Smooth muscle cell (in vitro differentiated cells): ENCODE measurements at regions not wholly inside any gene's neighbourhood (a gene's known extent, or its start where the extent isn't known, plus 50 kb on each side); places are given as distances from the start of the nearest gene placed in this dataset.

ENCODE experiments used
- DNase-seq: peaks from one replicate; lab custom pipeline; 2025; ENCODE audit not compliant: unreplicated experiment; lab: John Stamatoyannopoulos, UW
- H2AFZ ChIP-seq: fragments of 200-600 bp; sonication (generic); 2 replicates; pipeline ENCODE4 v1.6.0; 2016; ENCODE audit warnings: antibody characterized with exemption, low read depth, mild to moderate bottlenecking
- H3F3A ChIP-seq: fragments of 200-600 bp; sonication (generic); 2 replicates; pipeline ENCODE4 v1.6.0; 2017; ENCODE audit warnings: antibody characterized with exemption, low read depth
- H3K27ac ChIP-seq: fragments of 200-600 bp; sonication (generic); 2 replicates; pipeline ENCODE4 v1.5.1; 2016; ENCODE audit warnings: low read depth, mild to moderate bottlenecking
- H3K27me3 ChIP-seq: fragments of 200-600 bp; sonication (generic); 2 replicates; pipeline ENCODE4 v1.6.1; 2016; ENCODE audit warnings: low read depth, mild to moderate bottlenecking
- H3K36me3 ChIP-seq: fragments of 200-600 bp; sonication (generic); 2 replicates; pipeline ENCODE4 v1.5.1; 2016; ENCODE audit warnings: low read depth
- H3K4me1 ChIP-seq: fragments of 200-600 bp; sonication (generic); 2 replicates; pipeline ENCODE4 v1.5.1; 2016; ENCODE audit warnings: low read depth
- H3K4me2 ChIP-seq: fragments of 200-600 bp; sonication (generic); 2 replicates; pipeline ENCODE4 v1.6.0; 2016; ENCODE audit warnings: mild to moderate bottlenecking
- H3K4me3 ChIP-seq: fragments of 200-600 bp; sonication (generic); 2 replicates; pipeline ENCODE4 v1.5.1; 2016; ENCODE audit warnings: mild to moderate bottlenecking
- H3K79me2 ChIP-seq: fragments of 200-600 bp; sonication (generic); 2 replicates; pipeline ENCODE4 v1.6.0; 2016; ENCODE audit warnings: low read depth, mild to moderate bottlenecking
- H3K9ac ChIP-seq: fragments of 200-600 bp; sonication (generic); 2 replicates; pipeline ENCODE4 v1.6.0; 2016; ENCODE audit warnings: low read depth
- H3K9me3 ChIP-seq: fragments of 200-600 bp; sonication (generic); replicated peaks from 2 replicates; pipeline ENCODE4 v1.5.1; 2016; ENCODE audit warnings: low read depth
- H4K20me1 ChIP-seq: fragments of 200-600 bp; sonication (generic); 2 replicates; pipeline ENCODE4 v1.6.0; 2016; ENCODE audit warnings: low read depth
- WGBS: methylation state at CpG from one replicate; pipeline ENCODE4 v1.1.7; 2016; ENCODE audit warnings: low lambda C conversion rate; 5-methylcytosine and 5-hydroxymethylcytosine counted together
- TF ChIP-seq, protein P1 (sequence below): fragments of 200-600 bp; sonication (generic); IDR thresholded peaks from 2 replicates; pipeline ENCODE4 v1.5.1; 2017; ENCODE audit warnings: borderline replicate concordance, mild to moderate bottlenecking, antibody characterized with exemption; ENCODE audit not compliant: insufficient read depth, poor library complexity, severe bottlenecking

DNA sequence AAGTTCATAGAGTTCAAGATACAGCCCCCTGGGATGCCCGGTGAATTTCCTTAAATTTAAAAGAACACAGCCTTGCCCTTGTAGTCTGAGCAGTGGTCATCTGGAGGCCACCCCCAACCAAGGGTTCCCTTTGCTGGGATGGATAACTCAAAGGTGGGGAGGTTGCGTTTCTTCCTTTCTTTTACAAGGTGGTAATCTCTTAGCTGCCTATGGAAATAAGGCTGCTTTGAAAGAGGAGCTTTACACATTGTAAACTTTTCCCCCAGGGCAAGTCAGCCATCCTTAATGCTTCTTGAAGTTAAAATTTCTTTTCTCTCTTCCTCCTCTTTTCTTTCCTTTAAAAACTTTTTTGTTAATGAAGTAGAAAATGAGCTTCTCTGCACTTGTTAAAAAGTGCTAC, 71.2 kb upstream of the PRDM1 start:
- no peak overlapping the region for H3K9ac ChIP-seq
- WGBS, result 16% methylated on average over 2 of the region's 2 CpGs
- TF ChIP-seq, protein P1, sequence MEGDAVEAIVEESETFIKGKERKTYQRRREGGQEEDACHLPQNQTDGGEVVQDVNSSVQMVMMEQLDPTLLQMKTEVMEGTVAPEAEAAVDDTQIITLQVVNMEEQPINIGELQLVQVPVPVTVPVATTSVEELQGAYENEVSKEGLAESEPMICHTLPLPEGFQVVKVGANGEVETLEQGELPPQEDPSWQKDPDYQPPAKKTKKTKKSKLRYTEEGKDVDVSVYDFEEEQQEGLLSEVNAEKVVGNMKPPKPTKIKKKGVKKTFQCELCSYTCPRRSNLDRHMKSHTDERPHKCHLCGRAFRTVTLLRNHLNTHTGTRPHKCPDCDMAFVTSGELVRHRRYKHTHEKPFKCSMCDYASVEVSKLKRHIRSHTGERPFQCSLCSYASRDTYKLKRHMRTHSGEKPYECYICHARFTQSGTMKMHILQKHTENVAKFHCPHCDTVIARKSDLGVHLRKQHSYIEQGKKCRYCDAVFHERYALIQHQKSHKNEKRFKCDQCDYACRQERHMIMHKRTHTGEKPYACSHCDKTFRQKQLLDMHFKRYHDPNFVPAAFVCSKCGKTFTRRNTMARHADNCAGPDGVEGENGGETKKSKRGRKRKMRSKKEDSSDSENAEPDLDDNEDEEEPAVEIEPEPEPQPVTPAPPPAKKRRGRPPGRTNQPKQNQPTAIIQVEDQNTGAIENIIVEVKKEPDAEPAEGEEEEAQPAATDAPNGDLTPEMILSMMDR, result no peak

GRCh38 chr6:106011476-106011875, 74.7 kb upstream of the PRDM1 start:
- Histone ChIP-seq H3K4me2 (no peak overlapping the region), H3K27me3 (peaks cover 38% of the 10 kb centered on the region), H3F3A (no peaks in the 10 kb centered on the region), H3K9me3 (no peaks in the 10 kb centered on the region), H3K9ac (no peak overlapping the region), H3K27ac (no peak overlapping the region), H3K36me3 (no peaks in the 10 kb centered on the region), H3K79me2 (no peaks in the 10 kb centered on the region), H3K4me1 (peaks cover 10% of the 10 kb centered on the region), H4K20me1 (no peaks in the 10 kb centered on the region), H2AFZ (no peak overlapping the region), H3K4me3 (no peak overlapping the region)
- TF ChIP-seq, protein P1, result no peak
- 100% methylated on average over 4 of the region's 6 CpGs for WGBS
- no peak for DNase-seq

More for the DNA sequence above, 71.2 kb upstream of the PRDM1 start:
- Histone ChIP-seq H3K36me3 (no peaks in the 10 kb centered on the region), H3K9me3 (no peaks in the 10 kb centered on the region), H3K79me2 (no peaks in the 10 kb centered on the region), H3K4me2 (no peak overlapping the region), H3F3A (no peaks in the 10 kb centered on the region), H3K4me3 (no peak overlapping the region), H3K4me1 (peaks cover 10% of the 10 kb centered on the region), H2AFZ (no peak overlapping the region), H3K27me3 (peaks cover 60% of the 10 kb centered on the region), H3K27ac (no peak overlapping the region), H4K20me1 (no peaks in the 10 kb centered on the region)
- no peak for DNase-seq

DNA sequence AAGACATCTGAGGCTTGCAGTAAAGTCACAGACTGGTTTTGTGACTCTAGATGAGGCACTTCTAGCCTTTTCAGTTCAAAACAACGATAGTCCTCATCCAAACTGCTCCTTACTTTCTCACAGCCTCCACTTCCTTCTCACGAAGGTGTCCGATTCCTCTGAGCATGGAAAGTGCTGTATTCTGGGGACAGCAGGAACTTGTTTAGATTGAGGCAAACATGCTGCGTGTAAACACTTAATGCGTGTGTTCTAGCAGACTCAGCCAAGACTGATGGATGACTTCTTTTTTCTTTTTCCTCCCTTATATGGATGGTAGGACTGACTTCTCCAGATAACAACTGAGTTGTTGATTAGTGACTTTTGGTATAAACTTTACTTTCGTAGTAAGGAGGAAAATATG, 80.2 kb upstream of the PRDM1 start:
- no peak for DNase-seq
- Histone ChIP-seq H3K27me3 (peaks cover 21% of the 10 kb centered on the region), H3K4me1 (peaks cover 6% of the 10 kb centered on the region), H3K9me3 (no peaks in the 10 kb centered on the region), H3K4me2 (no peak overlapping the region), H3K79me2 (no peaks in the 10 kb centered on the region), H3F3A (no peaks in the 10 kb centered on the region), H3K9ac (no peak overlapping the region), H3K27ac (no peak overlapping the region), H3K36me3 (no peaks in the 10 kb centered on the region), H4K20me1 (no peaks in the 10 kb centered on the region), H3K4me3 (no peak overlapping the region), H2AFZ (no peak overlapping the region)
- TF ChIP-seq, protein P1, result no peak
- WGBS, result 64% methylated on average over 6 of the region's 6 CpGs

- Histone ChIP-seq H4K20me1 (no peaks in the 10 kb centered on the region), H3K4me2 (no peak overlapping the region), H3K9ac (no peak overlapping the region), H3K27me3 (peaks cover 21% of the 10 kb centered on the region), H2AFZ (no peak overlapping the region), H3K36me3 (no peaks in the 10 kb centered on the region), H3K27ac (no peak overlapping the region), H3F3A (no peaks in the 10 kb centered on the region), H3K9me3 (no peaks in the 10 kb centered on the region), H3K4me3 (no peak overlapping the region), H3K79me2 (no peaks in the 10 kb centered on the region), H3K4me1 (peaks cover 6% of the 10 kb centered on the region)
- TF ChIP-seq, protein P1, result no peak
- 37% methylated on average over 1 of the region's 1 CpG for WGBS
- no peak for DNase-seq
These were observed 81.1 kb upstream of the PRDM1 start for GRCh38 chr6:106005013-106005412.
